Stomach (tissue), 8 donors: ENCODE measurements at regions not wholly inside any gene's neighbourhood (a gene's known extent, or its start where the extent isn't known, plus 50 kb on each side); places are given as distances from the start of the nearest gene placed in this dataset.
A peak's percentile ranks its signal among the peaks of the same experiment; 100 is the strongest.

ENCODE experiments used
- DNase-seq, 2 donors: peaks; one replicate each; pipeline versions ENCODE4 v3.0.0 to v3.0.0-alpha.2; 2013 to 2019
- H3K27ac ChIP-seq, 5 donors: fragments of 200-600 bp in 4 of 5; sonication (generic) in 4 of 5; one replicate each; pipeline ENCODE4 v1.5.1; 2013 to 2019; ENCODE audit warnings: mild to moderate bottlenecking in 1 of 5, moderate library complexity in 1 of 5
- H3K27me3 ChIP-seq, 3 donors: fragments of 200-600 bp; sonication (generic); one replicate each; pipeline ENCODE4 v1.5.1; 2017 to 2019; ENCODE audit warnings: mixed run types in 1 of 3
- H3K36me3 ChIP-seq, 4 donors: fragments of 200-600 bp; sonication (generic); 1 replicate in 3 of 4; 2 replicates in 1 of 4; pipeline ENCODE4 v1.5.1; 2016 to 2019
- H3K4me1 ChIP-seq, 4 donors: fragments of 200-600 bp; sonication (generic); one replicate each; pipeline ENCODE4 v1.5.1; 2016 to 2019
- H3K4me3 ChIP-seq, 4 donors: fragments of 200-600 bp; sonication (generic) in 3 of 4; one replicate each; pipeline ENCODE4 v1.5.1; 2016 to 2019; ENCODE audit warnings: mild to moderate bottlenecking in 1 of 4
- H3K9me3 ChIP-seq, 4 donors: fragments of 200-600 bp; sonication (generic); one replicate each; pipeline ENCODE4 v1.5.1; 2016 to 2019
- CTCF ChIP-seq, 7 experiments: fragments of 450-650 bp in 4 of 7; fragments of 200-600 bp in 3 of 7; sonication (generic) in 3 of 7; IDR thresholded peaks; one replicate each; pipeline ENCODE4 v1.5.1; 2016 to 2019; ENCODE audit warnings: antibody characterized with exemption in 7 of 7, control low read depth in 2 of 7, mild to moderate bottlenecking in 1 of 7
- EP300 ChIP-seq: sonication (generic); formaldehyde crosslinking; IDR thresholded peaks from one replicate; pipeline ENCODE4 v1.6.1; 2017; ENCODE audit warnings: antibody characterized with exemption
- POLR2A ChIP-seq, 4 donors: fragments of 450-650 bp; IDR thresholded peaks; one replicate each; pipeline ENCODE4 v1.6.1; 2016; ENCODE audit warnings: antibody characterized with exemption in 4 of 4, control low read depth in 2 of 4, mild to moderate bottlenecking in 1 of 4, moderate library complexity in 1 of 4
- POLR2AphosphoS5 ChIP-seq, 3 donors: sonication (generic); formaldehyde crosslinking; IDR thresholded peaks; one replicate each; pipeline ENCODE4 v1.6.1; 2016; ENCODE audit warnings: antibody characterized with exemption in 3 of 3
- WGBS, 5 donors: extraction: QIAGEN DNeasy Blood & Tissue Kit in 3 of 5; methylation state at CpG; one replicate each; pipeline versions ENCODE4 v1.1.5 to v1.1.7; 2013 to 2018; 5-methylcytosine and 5-hydroxymethylcytosine counted together
- intact Hi-C: fragments of 100-400 bp; cut with DNase I; formaldehyde crosslinking; loops from one replicate; pipeline ENCODE4 v1.15.1; 2023; ENCODE audit warnings: low total_unique reads
- donor health status: healthy with polysubstance abuse.
- donor health status: Bipolar disorder and iron deficiency.
- donor health status: healthy.

DNA sequence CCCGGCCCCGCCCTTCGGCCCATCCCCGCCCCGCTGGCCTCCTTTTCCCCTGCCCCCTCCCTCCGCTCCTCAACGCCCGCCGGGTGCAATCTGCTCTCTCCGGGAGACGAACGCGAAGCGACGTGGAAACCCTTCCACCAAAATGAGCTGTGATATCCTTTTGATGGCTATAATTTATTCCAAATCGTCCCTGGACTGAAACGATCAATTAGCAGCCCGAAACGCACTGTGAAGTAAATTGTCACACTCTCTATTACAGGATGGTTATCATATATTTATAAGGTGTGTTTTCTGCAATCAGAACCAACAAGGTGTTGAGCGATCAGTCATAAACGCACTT lies 134.6 kb upstream of the BARHL2 start:
- H3K27me3 ChIP-seq = peaks cover 0 to 26% (median 16%) of the 10 kb centered on the region in 3 donors
- H3K9me3 ChIP-seq = no peaks in the 10 kb centered on the region
- intact Hi-C loops = no loop called here
- WGBS, 5 donors = 1 to 5% (median 3%) methylated on average over 12 to 21 of the region's 21 CpGs
- peaks cover 0 to 20% (median 10%) of the 10 kb centered on the region in 4 donors for H3K4me1 ChIP-seq
- TF ChIP-seq CTCF (IDR thresholded peaks at IDR 0.05) (peak in 1 of 7 experiments; percentile 5), EP300 (no peak)
- no peak overlapping the region for H3K27ac ChIP-seq
- DNase-seq = no peak
- H3K36me3 ChIP-seq = no peaks in the 10 kb centered on the region
- H3K4me3 ChIP-seq = peak overlapping the region; percentile 64 to 74 (median 68)

- DNase-seq = peak; percentile 82 to 93
- H3K36me3 ChIP-seq = no peaks in the 10 kb centered on the region
- no peaks in the 10 kb centered on the region for H3K9me3 ChIP-seq
- peak overlapping the region in 4 of 5 donors; percentile 2 to 65 (median 34) for H3K27ac ChIP-seq
- H3K27me3 ChIP-seq = peaks cover 0 to 26% (median 16%) of the 10 kb centered on the region in 3 donors
- H3K4me3 ChIP-seq = peak overlapping the region; percentile 64 to 74 (median 68)
- TF ChIP-seq CTCF (IDR thresholded peaks at IDR 0.05) = peak in 4 of 7 experiments; percentile 6 to 95 (median 82)
- TF ChIP-seq EP300 = no peak
- peaks cover 0 to 20% (median 10%) of the 10 kb centered on the region in 4 donors for H3K4me1 ChIP-seq
- intact Hi-C loops = no loop called here
- WGBS, 5 donors = 0 to 1% (median 1%) methylated on average over 27 to 79 of the region's 79 CpGs
Measured at GRCh38 chr1:90850898-90851710, 134.0 kb upstream of the BARHL2 start.

GRCh38 chr1:90850181-90850897 lies 133.2 kb upstream of the BARHL2 start:
- Histone ChIP-seq H3K4me1 (peaks cover 0 to 20% (median 10%) of the 10 kb centered on the region in 4 donors), H3K9me3 (no peaks in the 10 kb centered on the region), H3K27me3 (peaks cover 0 to 26% (median 16%) of the 10 kb centered on the region in 3 donors), H3K36me3 (no peaks in the 10 kb centered on the region), H3K27ac (peak overlapping the region in 1 of 5 donors; percentile 65), H3K4me3 (peak overlapping the region; percentile 64 to 74 (median 68))
- peak in 1 of 2 donors; percentile 61 for DNase-seq
- intact Hi-C loops = no loop called here
- no peak for TF ChIP-seq EP300
- no peak for TF ChIP-seq CTCF (IDR thresholded peaks at IDR 0.05)
- TF ChIP-seq POLR2AphosphoS5 (IDR thresholded peaks at IDR 0.05) = no peak
- no peak for TF ChIP-seq POLR2A (IDR thresholded peaks at IDR 0.05)
- 13 to 18% (median 15%) methylated on average over 19 of the region's 19 CpGs for WGBS, 5 donors

DNA sequence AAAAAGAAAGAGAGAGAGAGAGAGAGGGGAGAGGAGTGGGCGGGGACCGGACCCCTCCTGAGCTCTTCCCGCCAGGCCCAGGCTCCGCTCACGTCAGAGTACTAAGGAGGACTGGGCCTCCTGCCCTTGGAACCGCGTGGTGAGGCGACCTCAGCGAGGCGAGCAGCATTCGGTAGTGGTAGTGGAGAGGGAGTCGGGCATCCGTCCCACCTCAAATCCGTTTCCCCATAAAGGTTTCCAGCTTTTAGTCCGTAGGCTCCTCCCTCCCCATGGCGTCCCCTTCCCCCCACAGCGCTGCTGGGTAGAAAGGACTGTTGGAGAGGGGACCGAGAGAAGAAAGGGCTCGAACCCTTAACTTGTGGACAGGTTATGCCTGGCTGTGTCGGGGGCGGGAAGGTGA lies 124.4 kb upstream of the BARHL2 start:
- TF ChIP-seq POLR2A (IDR thresholded peaks at IDR 0.05) (no peak), POLR2AphosphoS5 (IDR thresholded peaks at IDR 0.05) (no peak), CTCF (IDR thresholded peaks at IDR 0.05) (no peak), EP300 (no peak)

More for the DNA sequence above, 124.4 kb upstream of the BARHL2 start:
- H3K4me3 ChIP-seq = no peak overlapping the region
- WGBS, 5 donors = 31 to 40% (median 35%) methylated on average over 20 to 21 of the region's 21 CpGs
- H3K4me1 ChIP-seq = peaks cover 0 to 12% (median 10%) of the 10 kb centered on the region in 4 donors
- peaks cover 10 to 77% (median 35%) of the 10 kb centered on the region in 3 donors for H3K27me3 ChIP-seq
- DNase-seq = peak in 1 of 2 donors; percentile 22
- intact Hi-C loops = loop anchor here (10.0 kb wide), 1 partner anchor 173 kb away; no protein-coding TSS in a partner anchor
- no peak overlapping the region for H3K27ac ChIP-seq
- H3K9me3 ChIP-seq = no peaks in the 10 kb centered on the region
- no peaks in the 10 kb centered on the region for H3K36me3 ChIP-seq
